Neural progenitor cell (in vitro differentiated cells): ENCODE measurements at regions not wholly inside any gene's neighbourhood (a gene's known extent, or its start where the extent isn't known, plus 50 kb on each side); places are given as distances from the start of the nearest gene placed in this dataset.

Experiments
- CTCF ChIP-seq: fragments of 200-600 bp; sonication (generic); IDR thresholded peaks from 2 replicates; pipeline ENCODE4 v1.5.1; 2017; ENCODE audit warnings: antibody characterized with exemption, mild to moderate bottlenecking
- EZH2phosphoT487 ChIP-seq: fragments of 200-600 bp; sonication (generic); IDR thresholded peaks from 2 replicates; pipeline ENCODE4 v1.6.1; 2017; ENCODE audit warnings: antibody characterized with exemption

- TF ChIP-seq CTCF (no peak), EZH2phosphoT487 (no peak)
Observed at GRCh38 chr5:56722317-56722716, 93.0 kb upstream of the MAP3K1 start.
